H1 (cell line): ENCODE measurements at regions not wholly inside any gene's neighbourhood (a gene's known extent, or its start where the extent isn't known, plus 50 kb on each side); places are given as distances from the start of the nearest gene placed in this dataset.

Source experiments
- CTCF ChIA-PET: fragments of 300-600 bp; sonication (Branson Sonifier 250); formaldehyde crosslinking; loops from one replicate; lab custom pipeline; 2021; ENCODE audit not compliant: partially characterized antibody; lab: Charles Lee
- POLR2A ChIA-PET: fragments of 300-600 bp; sonication (Branson Sonifier 250); formaldehyde crosslinking; loops from one replicate; lab custom pipeline; 2021; ENCODE audit warnings: inconsistent platforms; ENCODE audit not compliant: partially characterized antibody; lab: Charles Lee
- DNase-seq, 2 experiments: peaks; one replicate each; pipeline versions ENCODE4 v3.0.0 to v3.0.0-alpha.2; 2010 to 2022; ENCODE audit warnings: low spot score in 2 of 2, low read depth in 1 of 2, mixed read lengths in 1 of 2
- FAIRE-seq: peaks from 2 replicates; lab custom pipeline; 2011; peaks lifted over from hg19 to GRCh38; lab: Jason Lieb, UNC
- H2AFZ ChIP-seq: 2 replicates; pipeline ENCODE4 v1.8.1; 2012; ENCODE audit warnings: low read length, inconsistent platforms
- H2AK5ac ChIP-seq: 2 replicates; pipeline ENCODE4 v1.6.1; 2013; ENCODE audit warnings: low read depth, low read length
- H2BK120ac ChIP-seq: replicated peaks from 2 replicates; pipeline ENCODE3; 2013; ENCODE audit warnings: low read depth, low read length, inconsistent platforms
- H2BK12ac ChIP-seq: 2 replicates; pipeline ENCODE4 v1.6.1; 2013; ENCODE audit warnings: low read depth, low read length
- H2BK15ac ChIP-seq: 2 replicates; pipeline ENCODE4 v1.6.1; 2013; ENCODE audit warnings: low read length
- H2BK20ac ChIP-seq: 2 replicates; pipeline ENCODE4 v1.6.1; 2013; ENCODE audit warnings: low read length
- H2BK5ac ChIP-seq: 2 replicates; pipeline ENCODE4 v1.6.1; 2013; ENCODE audit warnings: low read depth, low read length
- H3K14ac ChIP-seq: 2 replicates; pipeline ENCODE4 v1.6.1; 2013; ENCODE audit warnings: inconsistent platforms; ENCODE audit not compliant: insufficient read length
- H3K18ac ChIP-seq: 2 replicates; pipeline ENCODE4 v1.6.1; 2013; ENCODE audit warnings: low read length; ENCODE audit errors: extremely low read depth
- H3K23ac ChIP-seq: 2 replicates; pipeline ENCODE4 v1.6.1; 2013; ENCODE audit warnings: inconsistent platforms; ENCODE audit not compliant: insufficient read length
- H3K23me2 ChIP-seq: 2 replicates; pipeline ENCODE4 v1.6.1; 2013; ENCODE audit warnings: low read depth, low read length
- H3K27ac ChIP-seq: 2 replicates; pipeline ENCODE4 v1.6.1; 2011; ENCODE audit warnings: low read depth, low read length, inconsistent platforms
- H3K27me3 ChIP-seq, 4 experiments: replicated peaks in 1 of 4; 1 replicate in 1 of 4; 2 replicates in 3 of 4; pipeline versions ENCODE4 v1.6.1 to v1.8.1; 2011 to 2013; ENCODE audit warnings: low read length in 3 of 4, mild to moderate bottlenecking in 3 of 4, inconsistent platforms in 2 of 4, mixed read lengths in 2 of 4, moderate library complexity in 1 of 4; ENCODE audit not compliant: control insufficient read depth in 3 of 4, insufficient read depth in 3 of 4; ENCODE audit errors: extremely low read depth in 1 of 4
- H3K36me3 ChIP-seq, 4 experiments: 2 replicates each; pipeline versions ENCODE4 v1.6.1 to v1.8.1; 2011 to 2013; ENCODE audit warnings: mild to moderate bottlenecking in 4 of 4, low read length in 3 of 4, moderate library complexity in 2 of 4, control low read depth in 1 of 4, inconsistent platforms in 1 of 4; ENCODE audit not compliant: insufficient read depth in 4 of 4, control insufficient read depth in 2 of 4
- H3K4ac ChIP-seq: replicated peaks from 2 replicates; pipeline ENCODE3; 2013; ENCODE audit warnings: low read length, low read depth, mixed read lengths, inconsistent platforms; ENCODE audit not compliant: insufficient read length
- H3K4me1 ChIP-seq, 4 experiments: replicated peaks in 1 of 4; 1 replicate in 1 of 4; 2 replicates in 3 of 4; pipeline versions ENCODE4 v1.6.1 to v1.8.1; 2011 to 2013; ENCODE audit warnings: low read length in 3 of 4, inconsistent platforms in 2 of 4, mixed read lengths in 1 of 4; ENCODE audit not compliant: insufficient read depth in 4 of 4, control insufficient read depth in 3 of 4
- H3K4me2 ChIP-seq, 2 experiments: 2 replicates each; pipeline versions ENCODE4 v1.6.1 to v1.8.1; 2011 to 2013; ENCODE audit warnings: low read depth in 2 of 2, low read length in 2 of 2, control low read depth in 1 of 2, inconsistent platforms in 1 of 2, mild to moderate bottlenecking in 1 of 2; ENCODE audit not compliant: insufficient read depth in 1 of 2
- H3K4me3 ChIP-seq, 4 experiments: fragments of 200-600, 300-600 bp in 1 of 4; sonication (generic), shearing (Covaris generic), sonication (Bioruptor Twin) in 1 of 4; 2 replicates each; pipeline versions ENCODE4 v1.5.1 to v1.8.1; 2011 to 2016; ENCODE audit warnings: low read length in 4 of 4, low read depth in 3 of 4, control low read depth in 2 of 4, inconsistent platforms in 2 of 4, mild to moderate bottlenecking in 2 of 4, mixed read lengths in 1 of 4, moderate library complexity in 1 of 4; ENCODE audit not compliant: insufficient read depth in 2 of 4; ENCODE audit errors: extremely low read depth in 1 of 4
- H3K56ac ChIP-seq: replicated peaks from 2 replicates; pipeline ENCODE3; 2013; ENCODE audit warnings: low read depth, mild to moderate bottlenecking, mixed read lengths, low read length, inconsistent platforms; ENCODE audit not compliant: insufficient read length
- H3K79me1 ChIP-seq: 2 replicates; pipeline ENCODE4 v1.6.1; 2013; ENCODE audit warnings: low read depth, low read length, control low read depth
- H3K79me2 ChIP-seq, 2 experiments: 2 replicates each; pipeline versions ENCODE4 v1.6.1 to v1.8.1; 2012 to 2013; ENCODE audit warnings: low read length in 2 of 2, mild to moderate bottlenecking in 2 of 2, inconsistent platforms in 1 of 2; ENCODE audit not compliant: insufficient read depth in 2 of 2, control insufficient read depth in 1 of 2
- H3K9ac ChIP-seq, 4 experiments: replicated peaks in 1 of 4; 1 replicate in 1 of 4; 2 replicates in 3 of 4; pipeline versions ENCODE4 v1.6.1 to v1.8.1; 2011 to 2013; ENCODE audit warnings: low read depth in 3 of 4, low read length in 3 of 4, control low read depth in 2 of 4, mild to moderate bottlenecking in 2 of 4, moderate library complexity in 2 of 4, inconsistent platforms in 1 of 4; ENCODE audit errors: extremely low read depth in 1 of 4
- H3K9me3 ChIP-seq, 2 experiments: 2 replicates each; pipeline versions ENCODE4 v1.6.1 to v1.8.1; 2012 to 2013; ENCODE audit warnings: mild to moderate bottlenecking in 2 of 2, moderate library complexity in 2 of 2, control low read depth in 1 of 2, inconsistent platforms in 1 of 2, low read depth in 1 of 2, low read length in 1 of 2, mixed read lengths in 1 of 2; ENCODE audit not compliant: insufficient read depth in 2 of 2
- H4K20me1 ChIP-seq, 2 experiments: replicated peaks in 1 of 2; 2 replicates each; pipeline versions ENCODE3 to v1.8.1; 2011 to 2013; ENCODE audit warnings: inconsistent platforms in 2 of 2, low read length in 2 of 2, mild to moderate bottlenecking in 1 of 2; ENCODE audit not compliant: insufficient read depth in 2 of 2, control insufficient read depth in 1 of 2
- H4K5ac ChIP-seq: 2 replicates; pipeline ENCODE4 v1.6.1; 2013; ENCODE audit warnings: low read length, low read depth, mixed read lengths, inconsistent platforms; ENCODE audit not compliant: insufficient read length
- H4K8ac ChIP-seq: 2 replicates; pipeline ENCODE4 v1.8.0; 2013; ENCODE audit warnings: mild to moderate bottlenecking, moderate library complexity, low read length, inconsistent platforms; ENCODE audit not compliant: insufficient read depth; ENCODE audit errors: extremely low read depth
- H4K91ac ChIP-seq: replicated peaks from 2 replicates; pipeline ENCODE3; 2013; ENCODE audit warnings: low read length, mixed read lengths, inconsistent platforms; ENCODE audit not compliant: insufficient read length
- CEBPB ChIP-seq: IDR thresholded peaks from 2 replicates; pipeline ENCODE4 v1.6.1; 2012; ENCODE audit warnings: low read depth, low read length
- CHD1 ChIP-seq: IDR thresholded peaks from 2 replicates; pipeline ENCODE4 v1.6.1; 2012; ENCODE audit warnings: low read depth, low read length, improper control_type of control experiment
- CHD2 ChIP-seq: IDR thresholded peaks from 2 replicates; pipeline ENCODE4 v1.6.1; 2012; ENCODE audit warnings: low read length, improper control_type of control experiment
- CTBP2 ChIP-seq: IDR thresholded peaks from 2 replicates; pipeline ENCODE4 v1.7.0; 2011; ENCODE audit warnings: borderline replicate concordance, mild to moderate bottlenecking, moderate library complexity, mixed read lengths, low read length; ENCODE audit not compliant: insufficient read depth, insufficient read length
- KDM5A ChIP-seq: fragments of 200-600 bp; IDR thresholded peaks from 2 replicates; pipeline ENCODE4 v1.7.1; 2012; ENCODE audit warnings: mild to moderate bottlenecking, low read length, inconsistent platforms, mixed read lengths
- PHF8 ChIP-seq: fragments of 200-600 bp; sonication (generic); conservative IDR thresholded peaks from 2 replicates; pipeline ENCODE4 v1.7.1; 2012; ENCODE audit warnings: low read depth, mild to moderate bottlenecking, inconsistent platforms, low read length, moderate library complexity
- POLR2A ChIP-seq, 2 experiments: IDR thresholded peaks; 1 replicate in 1 of 2; 2 replicates in 1 of 2; pipeline ENCODE4 v1.6.1; 2011; ENCODE audit warnings: low read depth in 2 of 2, low read length in 2 of 2, mild to moderate bottlenecking in 2 of 2; ENCODE audit errors: control extremely low read depth in 1 of 2
- RBBP5 ChIP-seq: IDR thresholded peaks from 2 replicates; pipeline ENCODE4 v1.7.1; 2012; ENCODE audit warnings: low read depth, mild to moderate bottlenecking, inconsistent platforms, low read length, moderate library complexity, borderline replicate concordance
- SRF ChIP-seq: IDR thresholded peaks from 2 replicates; pipeline ENCODE4 v1.6.1; 2011; ENCODE audit warnings: mild to moderate bottlenecking, low read depth, low read length, moderate library complexity
- TAF7 ChIP-seq: optimal IDR thresholded peaks from 2 replicates; pipeline ENCODE3; 2011; ENCODE audit warnings: low read depth, mild to moderate bottlenecking, inconsistent platforms, low read length, moderate library complexity, borderline replicate concordance
- whole genome bisulfite sequencing, 2 experiments: shearing (Covaris generic) in 1 of 2; methylation state at CpG; one replicate each; pipeline versions ENCODE4 v1.1.6 to v1.1.7; 2013 to 2015; ENCODE audit warnings: low lambda C conversion rate in 2 of 2, mixed read lengths in 2 of 2, inconsistent platforms in 1 of 2, low coverage in 1 of 2, missing lambda C conversion rate in 1 of 2; ENCODE audit not compliant: insufficient replicate concordance in 2 of 2, insufficient coverage in 1 of 2, insufficient read length in 1 of 2; ENCODE audit errors: extremely low coverage in 1 of 2, missing lambda C conversion rate in 1 of 2; 5-methylcytosine and 5-hydroxymethylcytosine counted together

DNA sequence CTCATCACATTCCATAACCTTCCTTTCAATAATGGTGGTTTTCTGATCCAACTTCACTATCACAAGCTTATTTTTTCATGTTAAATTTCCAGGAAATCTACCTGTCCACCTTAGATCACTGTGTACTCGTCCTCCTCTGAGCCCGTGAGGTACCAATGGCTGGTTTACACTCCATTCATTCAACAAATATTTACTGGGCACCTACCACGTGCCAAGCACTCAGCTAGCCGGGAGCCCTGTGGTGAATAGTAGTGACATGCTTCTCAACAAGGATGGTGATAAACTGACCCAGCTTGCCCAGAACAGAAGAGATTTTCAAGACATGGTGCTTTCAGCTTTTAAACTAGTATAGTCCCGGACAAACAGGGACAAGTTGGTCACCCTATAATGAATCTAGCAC is 98.2 kb downstream of the FAM204A start:
- H4K5ac ChIP-seq, result no peak overlapping the region
- H3K4me3 ChIP-seq, result no peak overlapping the region
- H4K20me1 ChIP-seq, result peaks cover 0 to 2% of the 10 kb centered on the region in 2 experiments
- H3K23me2 ChIP-seq, result peaks cover 7% of the 10 kb centered on the region; the same call in 1 of the 2 replicates
- H3K14ac ChIP-seq, result no peak overlapping the region
- FAIRE-seq, result no peak
- no peak overlapping the region for H2BK15ac ChIP-seq
- no peak for DNase-seq
- no peak overlapping the region for H3K23ac ChIP-seq
- H3K79me2 ChIP-seq, result no peaks in the 10 kb centered on the region
- H2BK120ac ChIP-seq, result no peak overlapping the region
- no peaks in the 10 kb centered on the region for H3K36me3 ChIP-seq
- no peak overlapping the region for H3K9ac ChIP-seq
- no peak overlapping the region for H3K4me2 ChIP-seq
- WGBS, 2 experiments, result 91% methylated on average over 5 of the region's 5 CpGs; no CpG with 5 or more reads in 1 of the 2 experiments
- H2AFZ ChIP-seq, result no peak overlapping the region
- H3K27me3 ChIP-seq, result peaks cover 24 to 56% (median 38%) of the 10 kb centered on the region in 4 experiments
- H2BK5ac ChIP-seq, result no peak overlapping the region
- no peaks in the 10 kb centered on the region for H3K9me3 ChIP-seq
- H3K79me1 ChIP-seq, result no peaks in the 10 kb centered on the region
- no peak overlapping the region for H3K4ac ChIP-seq
- H2BK20ac ChIP-seq, result no peak overlapping the region
- CTCF ChIA-PET, result interaction anchor here (0.6 to 5.6 kb wide), 11 partner anchors 16 to 747 kb away, joined by 3 to 38 read pairs (median 4); no protein-coding TSS in a partner anchor
- TF ChIP-seq KDM5A (no peak), CEBPB (no peak), RBBP5 (no peak), CTBP2 (no peak), POLR2A (IDR thresholded peaks at IDR 0.05; ENCODE audit: control extremely low read depth in 1 of 2, low read depth in 2 of 2, low read length in 2 of 2) (no peak), PHF8 (no peak), CHD2 (no peak), SRF (no peak), CHD1 (no peak), TAF7 (no peak)
- H3K4me1 ChIP-seq, result peaks cover 0 to 16% (median 9%) of the 10 kb centered on the region in 4 experiments; a peak in 5 of 7 replicates
- H3K27ac ChIP-seq, result no peak overlapping the region
- H2AK5ac ChIP-seq, result no peak overlapping the region
- no peak overlapping the region for H2BK12ac ChIP-seq
- H4K8ac ChIP-seq, result no peak overlapping the region
- POLR2A ChIA-PET, result interaction anchor here (0.6 kb wide), 1 partner anchor 833 kb away, joined by 3 read pairs; no protein-coding TSS in a partner anchor
- no peak overlapping the region for H3K18ac ChIP-seq
- no peak overlapping the region for H3K56ac ChIP-seq
- no peak overlapping the region for H4K91ac ChIP-seq
